IMR-90 (cell line): ENCODE measurements at regions not wholly inside any gene's neighbourhood (a gene's known extent, or its start where the extent isn't known, plus 50 kb on each side); places are given as distances from the start of the nearest gene placed in this dataset.

Experiments
- BHLHE40 ChIP-seq: fragments of 150-350 bp; IDR thresholded peaks from 2 replicates; pipeline ENCODE4 v1.6.1; 2016; ENCODE audit warnings: mild to moderate bottlenecking, low read depth, low read length
- CEBPB ChIP-seq: IDR thresholded peaks from 2 replicates; pipeline ENCODE4 v1.6.1; 2012; ENCODE audit warnings: low read depth, low read length, improper control_type of control experiment
- CTCF ChIP-seq: conservative IDR thresholded peaks from 2 replicates; pipeline ENCODE4 v1.5.1; 2012; ENCODE audit warnings: mild to moderate bottlenecking, low read depth, low read length, improper control_type of control experiment
- ELK1 ChIP-seq: fragments of 150-350 bp; IDR thresholded peaks from 2 replicates; pipeline ENCODE4 v1.6.1; 2016; ENCODE audit warnings: low read depth, mild to moderate bottlenecking, low read length, moderate library complexity, borderline replicate concordance
- SMC3 ChIP-seq: fragments of 150-350 bp; IDR thresholded peaks from 2 replicates; pipeline ENCODE4 v1.6.1; 2016; ENCODE audit warnings: low read depth, mild to moderate bottlenecking, antibody characterized with exemption, low read length, moderate library complexity

- no peak for TF ChIP-seq SMC3
- no peak for TF ChIP-seq CTCF
- no peak for TF ChIP-seq CEBPB
- no peak for TF ChIP-seq BHLHE40
- TF ChIP-seq ELK1, result no peak
These were observed 258.4 kb upstream of the NPVF start for GRCh38 chr7:25486656-25487055.
